A549 (cell line): ENCODE measurements at regions not wholly inside any gene's neighbourhood (a gene's known extent, or its start where the extent isn't known, plus 50 kb on each side); places are given as distances from the start of the nearest gene placed in this dataset.

ENCODE experiments used
- ATAC-seq, 2 experiments: fragments of 200-7000 bp in 1 of 2; fragments of >200 bp in 1 of 2; cut with Nextera tagmentation in 1 of 2; cut with Tn5 transposase in 1 of 2; 3 replicates each; pipeline versions ENCODE4 v1.8.0 to v1.9.1; 2018 to 2020; ENCODE audit warnings: mild to moderate bottlenecking in 1 of 2, moderate library complexity in 1 of 2
- CTCF ChIA-PET: fragments of 300-600 bp; sonication (Branson Sonifier 250); formaldehyde crosslinking; extraction: SDS; loops from one replicate; lab custom pipeline; 2021; ENCODE audit warnings: antibody characterized with exemption, inconsistent platforms; lab: Yijun Ruan, JAX
- POLR2A ChIA-PET: fragments of 350-600 bp; formaldehyde crosslinking; extraction: SDS; loops from one replicate; lab custom pipeline; 2021; ENCODE audit warnings: antibody characterized with exemption, inconsistent platforms; lab: Yijun Ruan, JAX
- DNase-seq, 2 experiments: peaks; one replicate each; pipeline versions ENCODE4 v3.0.0 to v3.0.0-alpha.2; 2011 to 2016; ENCODE audit warnings: low read depth in 1 of 2, low spot score in 1 of 2
- FAIRE-seq: peaks from 2 replicates; lab custom pipeline; 2011; peaks lifted over from hg19 to GRCh38; lab: Jason Lieb, UNC
- H3K27ac ChIP-seq, 2 experiments: fragments of >200 bp; sonication (Bioruptor Twin); formaldehyde crosslinking; 3 replicates each; pipeline ENCODE4 v1.5.1; 2016 to 2017
- H3K4me1 ChIP-seq: fragments of >200 bp; sonication (Bioruptor Twin); formaldehyde crosslinking; 3 replicates; pipeline ENCODE4 v1.6.1; 2016
- H3K4me2 ChIP-seq: fragments of >200 bp; sonication (Bioruptor Twin); formaldehyde crosslinking; 3 replicates; pipeline ENCODE4 v1.6.1; 2016
- H3K4me3 ChIP-seq: fragments of >200 bp; sonication (Bioruptor Twin); formaldehyde crosslinking; 3 replicates; pipeline ENCODE4 v1.5.1; 2016
- H3K9me3 ChIP-seq: fragments of >200 bp; sonication (Bioruptor Twin); formaldehyde crosslinking; 3 replicates; pipeline ENCODE4 v1.6.1; 2016
- CBX8 ChIP-seq: fragments of 200-600 bp; sonication (generic); IDR thresholded peaks from 2 replicates; pipeline ENCODE4 v1.6.1; 2016
- CTCF ChIP-seq: fragments of >200 bp; sonication (Bioruptor Twin); formaldehyde crosslinking; IDR thresholded peaks from 3 replicates; pipeline ENCODE4 v1.5.1; 2016
- EHMT2 ChIP-seq: fragments of 200-600 bp; sonication (generic); IDR thresholded peaks from 2 replicates; pipeline ENCODE4 v1.6.1; 2016; ENCODE audit warnings: antibody characterized with exemption, low read depth, mild to moderate bottlenecking, moderate library complexity
- ESRRA ChIP-seq: fragments of 150-350 bp; IDR thresholded peaks from 2 replicates; pipeline ENCODE4 v1.6.1; 2014; ENCODE audit warnings: mild to moderate bottlenecking, low read length, borderline replicate concordance
- FOSL2 ChIP-seq, 2 experiments: fragments of 450-650 bp in 1 of 2; fragments of >200 bp in 1 of 2; sonication (Bioruptor Twin) in 1 of 2; formaldehyde crosslinking; IDR thresholded peaks; 2 replicates each; pipeline versions ENCODE4 v1.5.0 to v1.6.1; 2016 to 2020; ENCODE audit warnings: mild to moderate bottlenecking in 1 of 2, moderate library complexity in 1 of 2
- HOXB13 ChIP-seq: fragments of 250-450 bp; sonication (Bioruptor Pico); IDR thresholded peaks from 2 replicates; pipeline ENCODE4 v1.5.0; 2020; ENCODE audit warnings: low read depth, mild to moderate bottlenecking, moderate library complexity
- JUN ChIP-seq, 2 experiments: fragments of >200 bp; sonication (Bioruptor Twin); formaldehyde crosslinking; IDR thresholded peaks; 2 replicates in 1 of 2; 3 replicates in 1 of 2; pipeline ENCODE4 v1.6.1; 2016 to 2017
- JUNB ChIP-seq: fragments of >200 bp; sonication (Bioruptor Twin); formaldehyde crosslinking; IDR thresholded peaks from 2 replicates; pipeline ENCODE4 v1.6.1; 2016
- KDM5A ChIP-seq: fragments of 200-600 bp; sonication (generic); IDR thresholded peaks from 2 replicates; pipeline ENCODE4 v1.6.1; 2016; ENCODE audit warnings: antibody characterized with exemption, mild to moderate bottlenecking
- MAX ChIP-seq: IDR thresholded peaks from 2 replicates; pipeline ENCODE4 v1.6.1; 2012
- MAZ ChIP-seq: fragments of 150-350 bp; IDR thresholded peaks from 2 replicates; pipeline ENCODE4 v1.6.1; 2014; ENCODE audit warnings: antibody characterized with exemption, low read depth, low read length, borderline replicate concordance
- POLR2A ChIP-seq: IDR thresholded peaks from 2 replicates; pipeline ENCODE4 v1.6.1; 2012; ENCODE audit warnings: mild to moderate bottlenecking, low read length
- POLR2AphosphoS2 ChIP-seq: conservative IDR thresholded peaks from 2 replicates; pipeline ENCODE4 v1.6.1; 2012; ENCODE audit warnings: low read length, improper control_type of control experiment, inconsistent platforms
- RAD21 ChIP-seq, 2 experiments: fragments of >200 bp in 1 of 2; sonication (Bioruptor Twin) in 1 of 2; formaldehyde crosslinking in 1 of 2; IDR thresholded peaks in 1 of 2; conservative IDR thresholded peaks in 1 of 2; 2 replicates in 1 of 2; 3 replicates in 1 of 2; pipeline ENCODE4 v1.6.1; 2012 to 2018; ENCODE audit warnings: inconsistent platforms in 1 of 2
- REST ChIP-seq: fragments of 200-600 bp; sonication (generic); IDR thresholded peaks from 2 replicates; pipeline ENCODE4 v1.6.1; 2016; ENCODE audit warnings: antibody characterized with exemption, mild to moderate bottlenecking, moderate library complexity
- SMC3 ChIP-seq: fragments of >200 bp; sonication (Bioruptor Twin); formaldehyde crosslinking; IDR thresholded peaks from 3 replicates; pipeline ENCODE4 v1.6.1; 2018; ENCODE audit warnings: inconsistent platforms
- USF2 ChIP-seq: fragments of 450-650 bp; IDR thresholded peaks from 2 replicates; pipeline ENCODE4 v1.6.1; 2014; ENCODE audit warnings: antibody characterized with exemption
- ZC3H11A ChIP-seq: fragments of 450-650 bp; IDR thresholded peaks from 2 replicates; pipeline ENCODE4 v1.6.1; 2014; ENCODE audit warnings: antibody characterized with exemption, mild to moderate bottlenecking
- ZNF302 ChIP-seq: fragments of 250-450 bp; sonication (Bioruptor Pico); IDR thresholded peaks from 2 replicates; pipeline ENCODE4 v1.9.0; 2021; ENCODE audit warnings: inconsistent platforms, mild to moderate bottlenecking, moderate library complexity
- WGBS: methylation state at CpG from one replicate; pipeline ENCODE4 v1.1.6; 2017; ENCODE audit errors: missing lambda C conversion rate; 5-methylcytosine and 5-hydroxymethylcytosine counted together

- TF ChIP-seq USF2 (no peak), EHMT2 (no peak)
Observed at GRCh38 chr1:233440951-233441401, 113.5 kb downstream of the MAP3K21 start (continued).

- POLR2A ChIA-PET: no interaction called here
- 79% methylated on average over 8 of the region's 8 CpGs for WGBS
- FAIRE-seq (no peak), DNase-seq (no peak), ATAC-seq (no peak)
- H3K27ac ChIP-seq: peak overlapping the region in 1 of 2 experiments; percentile 48; a peak in 2 of 6 replicates
- H3K9me3 ChIP-seq: peaks cover 6% of the 10 kb centered on the region; the same call in 1 of the 3 replicates
- TF ChIP-seq MAX (no peak), ZNF302 (CRISPR knock-in tag) (no peak), RAD21 (conservative IDR thresholded peaks at IDR 0.05 in 1 of 2, IDR thresholded peaks at IDR 0.05 in 1 of 2) (no peak), ZC3H11A (no peak), FOSL2 (IDR thresholded peaks at IDR 0.05) (no peak), FOSL2 (CRISPR knock-in tag; IDR thresholded peaks at IDR 0.05) (no peak), SMC3 (no peak), KDM5A (no peak), USF2 (no peak), JUN (IDR thresholded peaks at IDR 0.05) (no peak), CBX8 (no peak), ESRRA (no peak), REST (no peak), HOXB13 (CRISPR knock-in tag) (no peak), POLR2AphosphoS2 (no peak), POLR2A (no peak), JUNB (no peak), MAZ (no peak), CTCF (no peak)
- peaks cover 23% of the 10 kb centered on the region for H3K4me1 ChIP-seq
- H3K4me3 ChIP-seq: no peak overlapping the region
- CTCF ChIA-PET: interaction anchor here (0.7 to 4.8 kb wide), 26 partner anchors 13 to 868 kb away, joined by 3 to 66 read pairs (median 8); partner anchors contain the start of gene SLC35F3
- H3K4me2 ChIP-seq: 0 out of 3 replicates have a peak overlapping the region, but pooled peaks have one; percentile 5
Observed at GRCh38 chr1:233442026-233442780, 114.7 kb downstream of the MAP3K21 start.
